Neural progenitor cell (in vitro differentiated cells): ENCODE measurements at regions not wholly inside any gene's neighbourhood (a gene's known extent, or its start where the extent isn't known, plus 50 kb on each side); places are given as distances from the start of the nearest gene placed in this dataset.

Experiments
- DNase-seq: peaks from one replicate; pipeline ENCODE4 v3.0.0-alpha.2; 2016; ENCODE audit warnings: low spot score
- H2AFZ ChIP-seq: fragments of 200-600 bp; sonication (generic); replicated peaks from 2 replicates; pipeline ENCODE4 v1.6.1; 2016; ENCODE audit warnings: antibody characterized with exemption
- H3F3A ChIP-seq: fragments of 200-600 bp; sonication (generic); 2 replicates; pipeline ENCODE4 v1.6.1; 2016; ENCODE audit warnings: antibody characterized with exemption, low read depth
- H3K27ac ChIP-seq: fragments of 200-600 bp; sonication (generic); 2 replicates; pipeline ENCODE4 v1.5.1; 2016; ENCODE audit warnings: mild to moderate bottlenecking
- H3K27me3 ChIP-seq: fragments of 200-600 bp; sonication (generic); 2 replicates; pipeline ENCODE4 v1.6.1; 2016; ENCODE audit warnings: mild to moderate bottlenecking, moderate library complexity
- H3K36me3 ChIP-seq: fragments of 200-600 bp; sonication (generic); 2 replicates; pipeline ENCODE4 v1.5.1; 2016
- H3K4me1 ChIP-seq: fragments of 200-600 bp; sonication (generic); 2 replicates; pipeline ENCODE4 v1.6.1; 2016; ENCODE audit warnings: mixed run types
- H3K4me2 ChIP-seq: fragments of 200-600 bp; sonication (generic); 2 replicates; pipeline ENCODE4 v1.6.1; 2016
- H3K4me3 ChIP-seq: fragments of 200-600 bp; sonication (generic); 2 replicates; pipeline ENCODE4 v1.5.1; 2016
- H3K79me2 ChIP-seq: fragments of 200-600 bp; sonication (generic); 2 replicates; pipeline ENCODE4 v1.6.1; 2016; ENCODE audit warnings: low read depth
- H3K9ac ChIP-seq: fragments of 200-600 bp; sonication (generic); 2 replicates; pipeline ENCODE4 v1.6.1; 2016
- H3K9me3 ChIP-seq: fragments of 200-600 bp; sonication (generic); 2 replicates; pipeline ENCODE4 v1.5.1; 2016; ENCODE audit warnings: low read depth
- H4K20me1 ChIP-seq: fragments of 200-600 bp; sonication (generic); 2 replicates; pipeline ENCODE4 v1.6.1; 2016; ENCODE audit warnings: low read depth
- H3K27ac Mint-ChIP-seq: 3 replicates; pipeline ENCODE4 v1.8.0; 2021; ENCODE audit warnings: mixed read lengths
- H3K27me3 Mint-ChIP-seq: 2 replicates; pipeline ENCODE4 v1.8.0; 2022; ENCODE audit warnings: low read depth, mild to moderate bottlenecking, inconsistent platforms, moderate library complexity, mixed read lengths; ENCODE audit not compliant: insufficient read depth
- H3K36me3 Mint-ChIP-seq: 3 replicates; pipeline ENCODE4 v1.8.0; 2021; ENCODE audit warnings: mixed read lengths
- H3K4me1 Mint-ChIP-seq: 3 replicates; pipeline ENCODE4 v1.8.0; 2021; ENCODE audit warnings: mixed read lengths
- H3K4me3 Mint-ChIP-seq: 3 replicates; pipeline ENCODE4 v1.8.0; 2021; ENCODE audit warnings: mild to moderate bottlenecking, moderate library complexity, mixed read lengths
- H3K9me3 Mint-ChIP-seq: 3 replicates; pipeline ENCODE4 v1.8.0; 2020; ENCODE audit warnings: mixed read lengths
- CTCF ChIP-seq: fragments of 200-600 bp; sonication (generic); IDR thresholded peaks from 2 replicates; pipeline ENCODE4 v1.5.1; 2017; ENCODE audit warnings: antibody characterized with exemption, mild to moderate bottlenecking
- EZH2 ChIP-seq: fragments of 200-600 bp; sonication (generic); IDR thresholded peaks from 2 replicates; pipeline ENCODE4 v1.6.1; 2017; ENCODE audit warnings: antibody characterized with exemption, mild to moderate bottlenecking, moderate library complexity
- EZH2phosphoT487 ChIP-seq: fragments of 200-600 bp; sonication (generic); IDR thresholded peaks from 2 replicates; pipeline ENCODE4 v1.6.1; 2017; ENCODE audit warnings: antibody characterized with exemption

GRCh38 chr6:142683714-142684141 is 261.2 kb downstream of the HIVEP2 start:
- no peak for DNase-seq
- Histone ChIP-seq H2AFZ (no peak overlapping the region), H3K79me2 (no peaks in the 10 kb centered on the region), H3K36me3 (no peaks in the 10 kb centered on the region), H3K27ac (no peak overlapping the region), H3F3A (no peaks in the 10 kb centered on the region), H3K4me1 (no peaks in the 10 kb centered on the region), H4K20me1 (no peaks in the 10 kb centered on the region), H3K4me2 (no peak overlapping the region), H3K9me3 (no peaks in the 10 kb centered on the region), H3K9ac (no peak overlapping the region), H3K27me3 (no peaks in the 10 kb centered on the region), H3K4me3 (no peak overlapping the region)
- Mint-ChIP-seq H3K4me3 (no peak overlapping the region), H3K9me3 (no peaks in the 10 kb centered on the region), H3K27ac (no peak overlapping the region), H3K36me3 (no peaks in the 10 kb centered on the region), H3K4me1 (no peaks in the 10 kb centered on the region), H3K27me3 (peaks cover 2% of the 10 kb centered on the region)
- TF ChIP-seq EZH2: no peak
- TF ChIP-seq EZH2phosphoT487: no peak
- TF ChIP-seq CTCF: no peak

- H3K27ac Mint-ChIP-seq: no peak overlapping the region
- Histone ChIP-seq H3K4me2 (no peak overlapping the region), H3K27me3 (no peaks in the 10 kb centered on the region), H4K20me1 (no peaks in the 10 kb centered on the region), H3F3A (no peaks in the 10 kb centered on the region), H3K9ac (no peak overlapping the region), H3K4me3 (no peak overlapping the region), H3K36me3 (no peaks in the 10 kb centered on the region), H3K9me3 (no peaks in the 10 kb centered on the region), H2AFZ (no peak overlapping the region), H3K79me2 (no peaks in the 10 kb centered on the region), H3K4me1 (no peaks in the 10 kb centered on the region), H3K27ac (no peak overlapping the region)
- DNase-seq: no peak
- H3K4me3 Mint-ChIP-seq: no peak overlapping the region
- H3K36me3 Mint-ChIP-seq: no peaks in the 10 kb centered on the region
- H3K27me3 Mint-ChIP-seq: peaks cover 2% of the 10 kb centered on the region
- H3K9me3 Mint-ChIP-seq: no peaks in the 10 kb centered on the region
- no peaks in the 10 kb centered on the region for H3K4me1 Mint-ChIP-seq
- TF ChIP-seq EZH2phosphoT487 (no peak), CTCF (no peak), EZH2 (no peak)
Measured at GRCh38 chr6:142684371-142684770, 260.6 kb downstream of the HIVEP2 start.

- Histone ChIP-seq H3K4me2 (no peak overlapping the region), H2AFZ (no peak overlapping the region), H3F3A (no peaks in the 10 kb centered on the region), H3K36me3 (no peaks in the 10 kb centered on the region), H3K9ac (no peak overlapping the region), H4K20me1 (no peaks in the 10 kb centered on the region), H3K4me1 (no peaks in the 10 kb centered on the region), H3K27me3 (no peaks in the 10 kb centered on the region), H3K79me2 (no peaks in the 10 kb centered on the region), H3K27ac (no peak overlapping the region), H3K9me3 (no peaks in the 10 kb centered on the region), H3K4me3 (no peak overlapping the region)
- TF ChIP-seq EZH2 (no peak), EZH2phosphoT487 (no peak), CTCF (no peak)
- Mint-ChIP-seq H3K27ac (no peak overlapping the region), H3K9me3 (no peaks in the 10 kb centered on the region), H3K4me1 (no peaks in the 10 kb centered on the region), H3K4me3 (no peak overlapping the region), H3K36me3 (no peaks in the 10 kb centered on the region), H3K27me3 (peaks cover 3% of the 10 kb centered on the region)
- no peak for DNase-seq
Measured at GRCh38 chr6:142685852-142686506, 259.0 kb downstream of the HIVEP2 start.
